AG04449 (cell line): ENCODE measurements at regions not wholly inside any gene's neighbourhood (a gene's known extent, or its start where the extent isn't known, plus 50 kb on each side); places are given as distances from the start of the nearest gene placed in this dataset.

ENCODE experiments used
- CTCF ChIA-PET: fragments of 350-600 bp; formaldehyde crosslinking; extraction: SDS; loops from one replicate; lab custom pipeline; 2021; ENCODE audit warnings: antibody characterized with exemption; lab: Yijun Ruan, JAX
- POLR2A ChIA-PET: fragments of 400-600, 350-600 bp; formaldehyde crosslinking; extraction: SDS; loops from one replicate; lab custom pipeline; 2020; ENCODE audit warnings: antibody characterized with exemption, inconsistent platforms; lab: Yijun Ruan, JAX
- DNase-seq: peaks from one replicate; pipeline ENCODE4 v3.0.0-alpha.2; 2010; ENCODE audit warnings: low read depth, low spot score
- H3K4me3 ChIP-seq: 2 replicates; pipeline ENCODE4 v1.5.1; 2011; ENCODE audit warnings: low read depth, mild to moderate bottlenecking, control low read depth, low read length
- TF ChIP-seq, protein P1 (sequence below): IDR thresholded peaks from one replicate; pipeline ENCODE4 v1.5.1; 2011; ENCODE audit warnings: mild to moderate bottlenecking, moderate library complexity, low read length, control low read depth, inconsistent platforms; ENCODE audit not compliant: insufficient read depth; ENCODE audit errors: missing control alignments

DNA sequence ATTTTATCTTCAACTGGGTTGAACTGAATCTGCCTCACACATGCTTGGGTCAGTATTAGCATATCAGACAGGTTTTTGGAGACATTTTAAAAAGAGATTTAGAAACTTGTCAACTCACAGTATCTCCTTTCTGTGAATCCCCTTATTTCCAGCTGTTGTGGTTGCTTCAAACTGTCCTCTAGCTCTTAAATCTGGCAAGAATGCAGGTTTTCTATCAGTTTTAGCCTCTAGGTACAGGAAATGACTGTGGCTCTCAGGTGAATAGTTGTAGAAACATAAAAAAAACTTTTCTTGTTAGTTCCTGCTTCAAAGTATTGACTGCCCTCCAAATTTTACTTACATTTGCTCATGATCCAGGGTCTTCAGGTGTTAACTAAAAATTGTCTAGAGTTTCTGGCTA is 495.7 kb upstream of the TMPRSS15 start:
- CTCF ChIA-PET = no interaction called here
- POLR2A ChIA-PET = no interaction called here

GRCh38 chr21:18902660-18903059 is 499.1 kb upstream of the TMPRSS15 start:
- CTCF ChIA-PET = no interaction called here
- DNase-seq = no peak
- POLR2A ChIA-PET = no interaction called here

More for the DNA sequence above, 495.7 kb upstream of the TMPRSS15 start:
- no peak overlapping the region for H3K4me3 ChIP-seq
- TF ChIP-seq, protein P1, sequence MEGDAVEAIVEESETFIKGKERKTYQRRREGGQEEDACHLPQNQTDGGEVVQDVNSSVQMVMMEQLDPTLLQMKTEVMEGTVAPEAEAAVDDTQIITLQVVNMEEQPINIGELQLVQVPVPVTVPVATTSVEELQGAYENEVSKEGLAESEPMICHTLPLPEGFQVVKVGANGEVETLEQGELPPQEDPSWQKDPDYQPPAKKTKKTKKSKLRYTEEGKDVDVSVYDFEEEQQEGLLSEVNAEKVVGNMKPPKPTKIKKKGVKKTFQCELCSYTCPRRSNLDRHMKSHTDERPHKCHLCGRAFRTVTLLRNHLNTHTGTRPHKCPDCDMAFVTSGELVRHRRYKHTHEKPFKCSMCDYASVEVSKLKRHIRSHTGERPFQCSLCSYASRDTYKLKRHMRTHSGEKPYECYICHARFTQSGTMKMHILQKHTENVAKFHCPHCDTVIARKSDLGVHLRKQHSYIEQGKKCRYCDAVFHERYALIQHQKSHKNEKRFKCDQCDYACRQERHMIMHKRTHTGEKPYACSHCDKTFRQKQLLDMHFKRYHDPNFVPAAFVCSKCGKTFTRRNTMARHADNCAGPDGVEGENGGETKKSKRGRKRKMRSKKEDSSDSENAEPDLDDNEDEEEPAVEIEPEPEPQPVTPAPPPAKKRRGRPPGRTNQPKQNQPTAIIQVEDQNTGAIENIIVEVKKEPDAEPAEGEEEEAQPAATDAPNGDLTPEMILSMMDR = no peak
- DNase-seq = no peak

GRCh38 chr21:18907076-18907475 is 503.5 kb upstream of the TMPRSS15 start:
- POLR2A ChIA-PET = no interaction called here
- TF ChIP-seq, protein P1 = no peak
- CTCF ChIA-PET = no interaction called here
- no peak for DNase-seq
- no peak overlapping the region for H3K4me3 ChIP-seq

More at GRCh38 chr21:18902660-18903059, 499.1 kb upstream of the TMPRSS15 start:
- no peak overlapping the region for H3K4me3 ChIP-seq
- TF ChIP-seq, protein P1 = no peak

DNA sequence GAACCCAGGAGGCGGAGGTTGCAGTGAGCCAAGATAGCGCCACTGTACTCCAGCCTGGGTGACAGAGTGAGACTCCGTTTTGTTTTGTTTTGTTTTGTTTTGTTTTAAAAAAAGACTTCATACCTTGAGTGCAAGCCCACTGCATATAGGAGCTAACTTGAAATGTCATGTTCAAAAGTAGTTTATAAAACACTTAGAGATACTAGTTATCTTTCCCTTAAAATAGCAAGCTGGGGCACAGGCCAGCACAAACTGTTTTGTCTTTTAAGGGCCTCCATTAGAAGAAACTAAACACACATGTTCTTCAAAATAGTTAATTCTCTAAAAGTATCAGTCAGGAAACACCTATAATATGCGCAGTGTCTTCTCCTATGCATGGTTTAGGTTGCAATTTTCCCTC is 505.1 kb upstream of the TMPRSS15 start:
- POLR2A ChIA-PET = no interaction called here
- H3K4me3 ChIP-seq = no peak overlapping the region
- no peak for DNase-seq
- CTCF ChIA-PET = no interaction called here
- TF ChIP-seq, protein P1 = no peak

- TF ChIP-seq, protein P1 = no peak
- DNase-seq = no peak
- POLR2A ChIA-PET = no interaction called here
- H3K4me3 ChIP-seq = no peak overlapping the region
- CTCF ChIA-PET = no interaction called here
Measured at GRCh38 chr21:18913914-18914313, 510.3 kb upstream of the TMPRSS15 start.

DNA sequence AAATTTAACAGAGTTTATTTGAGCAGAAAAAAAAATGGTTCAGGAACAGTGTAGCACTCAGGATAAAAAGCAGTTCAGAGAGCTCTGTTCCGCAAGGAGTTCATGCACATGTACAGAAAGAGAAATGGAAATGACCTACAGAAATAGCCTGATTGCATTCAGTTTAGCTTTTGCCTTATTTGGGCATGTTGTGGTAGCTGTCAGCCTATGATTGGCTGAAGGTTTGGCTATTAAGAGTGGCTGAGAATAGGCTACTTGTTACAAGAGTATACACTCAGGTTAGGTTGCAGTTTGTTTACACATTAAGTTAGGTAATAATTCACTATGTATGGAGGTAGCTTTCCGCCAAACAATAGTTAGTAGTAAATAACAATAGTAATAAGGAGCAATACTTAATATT is 511.0 kb upstream of the TMPRSS15 start:
- TF ChIP-seq, protein P1 = no peak
- DNase-seq = no peak
- CTCF ChIA-PET = no interaction called here
- POLR2A ChIA-PET = no interaction called here
- H3K4me3 ChIP-seq = no peak overlapping the region
